OCI-LY3 (cell line): ENCODE measurements at regions not wholly inside any gene's neighbourhood (a gene's known extent, or its start where the extent isn't known, plus 50 kb on each side); places are given as distances from the start of the nearest gene placed in this dataset.
"Not testable (repeated sequence)": the region's sequence is repeated elsewhere in the genome, so short reads cannot be mapped to it uniquely, and the experiment has no call there.

Source experiments
- CTCF ChIP-seq: fragments of 200-600, 300-600 bp; sonication (generic); IDR thresholded peaks from 2 replicates; pipeline ENCODE4 v1.5.1; 2014; ENCODE audit warnings: antibody characterized with exemption, low read length, low read depth
- EZH2phosphoT487 ChIP-seq: fragments of 200-600 bp; shearing (Covaris generic); IDR thresholded peaks from 2 replicates; pipeline ENCODE4 v1.6.1; 2018; ENCODE audit warnings: antibody characterized with exemption, mixed run types, low read depth

GRCh38 chr4:27813226-27813625 lies 952.6 kb downstream of the STIM2 start:
- TF ChIP-seq CTCF, EZH2phosphoT487: not testable (repeated sequence)
